ENCODE measurements at regions not wholly inside any gene's neighbourhood (a gene's known extent, or its start where the extent isn't known, plus 50 kb on each side); places are given as distances from the start of the nearest gene placed in this dataset.

- Mint-ChIP-seq H3K4me3 (no peak overlapping the region), H3K4me1 (no peaks in the 10 kb centered on the region), H3K27me3 (ENCODE audit: low read depth in 2 of 2) (peaks cover 5 to 8% of the 10 kb centered on the region in 2 donors), H3K27ac (no peak overlapping the region), H3K9me3 (peaks cover 0 to 6% of the 10 kb centered on the region in 2 donors), H3K36me3 (peaks cover 10% of the 10 kb centered on the region)
- 75% methylated on average over 1 of the region's 1 CpG for WGBS (ENCODE audit: insufficient coverage)
- TF ChIP-seq CTCF (IDR thresholded peaks at IDR 0.05), result no peak
- intact Hi-C loops (cut with micrococcal nuclease), result no loop called here
- no peaks in the 10 kb centered on the region for H3K4me1 ChIP-seq (ENCODE audit: control insufficient read depth, insufficient read depth, low read length)
- H3K9me3 ChIP-seq (ENCODE audit: control insufficient read depth, insufficient read depth, low read length), result no peaks in the 10 kb centered on the region
- H3K27ac ChIP-seq (ENCODE audit: low read length), result no peak overlapping the region
- ATAC-seq (no peak), DNase-seq (no peak)
- H3K4me3 ChIP-seq (ENCODE audit: low read length), result no peak overlapping the region
- H3K27me3 ChIP-seq (ENCODE audit: control insufficient read depth, insufficient read depth, low read length), result no peaks in the 10 kb centered on the region
- no peaks in the 10 kb centered on the region for H3K36me3 ChIP-seq (ENCODE audit: control insufficient read depth, insufficient read depth, low read length)
These were observed 84.8 kb upstream of the MAP1LC3B2 start for GRCh38 chr12:116474331-116474730.

GRCh38 chr12:116474899-116475298, 84.3 kb upstream of the MAP1LC3B2 start:
- Mint-ChIP-seq H3K36me3 (peaks cover 10% of the 10 kb centered on the region), H3K27me3 (ENCODE audit: low read depth in 2 of 2) (peaks cover 5 to 8% of the 10 kb centered on the region in 2 donors), H3K4me1 (no peaks in the 10 kb centered on the region), H3K27ac (no peak overlapping the region), H3K9me3 (peaks cover 0 to 6% of the 10 kb centered on the region in 2 donors), H3K4me3 (no peak overlapping the region)
- Histone ChIP-seq H3K36me3 (ENCODE audit: control insufficient read depth, insufficient read depth, low read length) (no peaks in the 10 kb centered on the region), H3K27me3 (ENCODE audit: control insufficient read depth, insufficient read depth, low read length) (no peaks in the 10 kb centered on the region), H3K4me3 (ENCODE audit: low read length) (no peak overlapping the region), H3K4me1 (ENCODE audit: control insufficient read depth, insufficient read depth, low read length) (no peaks in the 10 kb centered on the region), H3K9me3 (ENCODE audit: control insufficient read depth, insufficient read depth, low read length) (no peaks in the 10 kb centered on the region), H3K27ac (ENCODE audit: low read length) (no peak overlapping the region)
- intact Hi-C loops (cut with micrococcal nuclease), result no loop called here
- WGBS (ENCODE audit: insufficient coverage), result 90% methylated on average over 4 of the region's 4 CpGs
- DNase-seq, result no peak
- ATAC-seq, result no peak
- no peak for TF ChIP-seq CTCF (IDR thresholded peaks at IDR 0.05)

DNA sequence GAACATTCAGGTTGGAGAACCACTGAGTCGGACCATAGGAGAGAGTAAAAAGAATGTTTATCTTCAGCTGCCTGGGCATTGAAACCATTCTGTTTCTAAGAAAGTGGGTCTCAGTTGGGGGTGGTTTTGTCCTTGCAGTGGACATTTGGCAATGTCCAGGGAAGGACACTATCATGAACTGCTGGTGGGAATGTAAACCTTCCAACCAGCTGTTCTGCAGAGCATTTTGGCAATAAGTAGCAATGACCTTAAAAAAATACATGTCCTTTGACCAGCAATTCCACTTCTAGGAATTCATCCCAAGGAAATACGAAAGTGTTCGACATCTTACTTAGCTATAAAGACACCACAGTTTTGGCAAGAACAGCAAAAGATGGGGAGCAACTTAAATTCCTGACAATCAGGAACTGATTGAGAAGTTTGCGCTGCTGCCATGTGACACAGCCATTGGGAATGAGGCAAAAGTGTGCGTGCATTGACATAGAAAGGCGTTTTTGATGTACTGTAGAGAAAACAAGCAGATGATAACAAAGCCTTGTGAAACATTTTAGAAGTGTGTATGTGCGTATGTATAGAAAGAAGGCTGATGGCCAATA, 82.9 kb upstream of the MAP1LC3B2 start:
- H3K27ac ChIP-seq (ENCODE audit: low read length), result no peak overlapping the region
- no peaks in the 10 kb centered on the region for H3K4me1 ChIP-seq (ENCODE audit: control insufficient read depth, insufficient read depth, low read length)
- Mint-ChIP-seq H3K27ac (no peak overlapping the region), H3K9me3 (peaks cover 0 to 6% of the 10 kb centered on the region in 2 donors), H3K36me3 (peaks cover 10% of the 10 kb centered on the region), H3K4me3 (no peak overlapping the region), H3K4me1 (no peaks in the 10 kb centered on the region), H3K27me3 (ENCODE audit: low read depth in 2 of 2) (peaks cover 10 to 14% of the 10 kb centered on the region in 2 donors)
- intact Hi-C loops (cut with micrococcal nuclease), result no loop called here
- TF ChIP-seq CTCF (IDR thresholded peaks at IDR 0.05), result no peak
- ATAC-seq, result no peak
- H3K27me3 ChIP-seq (ENCODE audit: control insufficient read depth, insufficient read depth, low read length), result no peaks in the 10 kb centered on the region
- H3K9me3 ChIP-seq (ENCODE audit: control insufficient read depth, insufficient read depth, low read length), result no peaks in the 10 kb centered on the region
- DNase-seq, result no peak
- 96% methylated on average over 7 of the region's 7 CpGs for WGBS (ENCODE audit: insufficient coverage)
- no peak overlapping the region for H3K4me3 ChIP-seq (ENCODE audit: low read length)
- no peaks in the 10 kb centered on the region for H3K36me3 ChIP-seq (ENCODE audit: control insufficient read depth, insufficient read depth, low read length)

- H3K36me3 Mint-ChIP-seq, result peaks cover 10% of the 10 kb centered on the region
- H3K4me1 ChIP-seq (ENCODE audit: control insufficient read depth, insufficient read depth, low read length), result no peaks in the 10 kb centered on the region
- H3K9me3 Mint-ChIP-seq, result peaks cover 0 to 6% of the 10 kb centered on the region in 2 donors
- H3K4me3 Mint-ChIP-seq, result no peak overlapping the region
- no peaks in the 10 kb centered on the region for H3K27me3 ChIP-seq (ENCODE audit: control insufficient read depth, insufficient read depth, low read length)
- no peak overlapping the region for H3K27ac Mint-ChIP-seq
- ATAC-seq (no peak), DNase-seq (no peak)
- no peak overlapping the region for H3K27ac ChIP-seq (ENCODE audit: low read length)
- H3K27me3 Mint-ChIP-seq (ENCODE audit: low read depth in 2 of 2), result peaks cover 13 to 14% of the 10 kb centered on the region in 2 donors
- H3K4me3 ChIP-seq (ENCODE audit: low read length), result no peak overlapping the region
- H3K9me3 ChIP-seq (ENCODE audit: control insufficient read depth, insufficient read depth, low read length), result no peaks in the 10 kb centered on the region
- intact Hi-C loops (cut with micrococcal nuclease), result no loop called here
- 85% methylated on average over 5 of the region's 6 CpGs for WGBS (ENCODE audit: insufficient coverage)
- no peaks in the 10 kb centered on the region for H3K4me1 Mint-ChIP-seq
- no peak for TF ChIP-seq CTCF (IDR thresholded peaks at IDR 0.05)
- no peaks in the 10 kb centered on the region for H3K36me3 ChIP-seq (ENCODE audit: control insufficient read depth, insufficient read depth, low read length)
These were observed 80.9 kb upstream of the MAP1LC3B2 start for GRCh38 chr12:116478243-116478773.

All from natural killer cell (primary cell).